ENCODE measurements at regions not wholly inside any gene's neighbourhood (a gene's known extent, or its start where the extent isn't known, plus 50 kb on each side); places are given as distances from the start of the nearest gene placed in this dataset.

DNA sequence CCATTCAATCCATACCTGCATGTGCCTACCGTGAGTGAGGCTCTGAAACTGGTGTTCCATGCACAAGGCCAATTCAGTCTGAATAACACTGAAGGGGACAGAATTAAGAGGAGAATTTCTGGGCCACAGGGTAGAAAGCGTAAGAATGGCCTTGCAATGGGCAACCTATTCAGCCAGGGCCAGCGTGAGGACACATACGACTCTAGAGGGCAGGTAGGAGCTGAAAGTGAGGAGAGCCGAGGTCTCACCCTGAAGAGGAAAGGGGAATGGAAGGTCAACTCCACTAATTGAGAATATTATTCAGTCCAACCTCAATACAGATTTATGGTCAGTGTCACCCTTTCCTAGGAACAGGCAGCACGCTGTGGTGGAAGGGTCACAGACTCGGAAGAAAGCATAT lies 202.2 kb downstream of the TRIML1 start:
- TF ChIP-seq ZBTB21 (tag by site-specific recombination; IDR thresholded peaks at IDR 0.05) (no peak), CTCF (tag by site-specific recombination; IDR thresholded peaks at IDR 0.05) (no peak), ZNF184 (tag by site-specific recombination; IDR thresholded peaks at IDR 0.05) (no peak), ZNF266 (tag by site-specific recombination; IDR thresholded peaks at IDR 0.05; ENCODE audit: low read depth) (no peak), WT1 (tag by site-specific recombination; IDR thresholded peaks at IDR 0.05) (no peak), ZNF239 (tag by site-specific recombination; IDR thresholded peaks at IDR 0.05) (no peak), YY1 (tag by site-specific recombination; IDR thresholded peaks at IDR 0.05) (no peak), ZNF473 (tag by site-specific recombination; IDR thresholded peaks at IDR 0.05) (no peak), SCRT2 (tag by site-specific recombination; IDR thresholded peaks at IDR 0.05) (no peak), ZNF830 (tag by site-specific recombination; IDR thresholded peaks at IDR 0.05; ENCODE audit: low read depth) (no peak), TCF7L2 (IDR thresholded peaks at IDR 0.05; ENCODE audit: borderline replicate concordance, low read depth, low read length) (no peak), ZNF660 (tag by site-specific recombination; IDR thresholded peaks at IDR 0.05) (no peak)
- TF ChIP-seq, protein P1, sequence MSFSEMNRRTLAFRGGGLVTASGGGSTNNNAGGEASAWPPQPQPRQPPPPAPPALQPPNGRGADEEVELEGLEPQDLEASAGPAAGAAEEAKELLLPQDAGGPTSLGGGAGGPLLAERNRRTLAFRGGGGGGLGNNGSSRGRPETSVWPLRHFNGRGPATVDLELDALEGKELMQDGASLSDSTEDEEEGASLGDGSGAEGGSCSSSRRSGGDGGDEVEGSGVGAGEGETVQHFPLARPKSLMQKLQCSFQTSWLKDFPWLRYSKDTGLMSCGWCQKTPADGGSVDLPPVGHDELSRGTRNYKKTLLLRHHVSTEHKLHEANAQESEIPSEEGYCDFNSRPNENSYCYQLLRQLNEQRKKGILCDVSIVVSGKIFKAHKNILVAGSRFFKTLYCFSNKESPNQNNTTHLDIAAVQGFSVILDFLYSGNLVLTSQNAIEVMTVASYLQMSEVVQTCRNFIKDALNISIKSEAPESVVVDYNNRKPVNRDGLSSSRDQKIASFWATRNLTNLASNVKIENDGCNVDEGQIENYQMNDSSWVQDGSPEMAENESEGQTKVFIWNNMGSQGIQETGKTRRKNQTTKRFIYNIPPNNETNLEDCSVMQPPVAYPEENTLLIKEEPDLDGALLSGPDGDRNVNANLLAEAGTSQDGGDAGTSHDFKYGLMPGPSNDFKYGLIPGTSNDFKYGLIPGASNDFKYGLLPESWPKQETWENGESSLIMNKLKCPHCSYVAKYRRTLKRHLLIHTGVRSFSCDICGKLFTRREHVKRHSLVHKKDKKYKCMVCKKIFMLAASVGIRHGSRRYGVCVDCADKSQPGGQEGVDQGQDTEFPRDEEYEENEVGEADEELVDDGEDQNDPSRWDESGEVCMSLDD (tag by site-specific recombination; IDR thresholded peaks at IDR 0.05): no peak
- TF ChIP-seq, protein P2, sequence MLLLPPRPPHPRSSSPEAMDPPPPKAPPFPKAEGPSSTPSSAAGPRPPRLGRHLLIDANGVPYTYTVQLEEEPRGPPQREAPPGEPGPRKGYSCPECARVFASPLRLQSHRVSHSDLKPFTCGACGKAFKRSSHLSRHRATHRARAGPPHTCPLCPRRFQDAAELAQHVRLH (tag by site-specific recombination; IDR thresholded peaks at IDR 0.05): no peak
